Ovary (tissue), 3 donors: ENCODE measurements at regions not wholly inside any gene's neighbourhood (a gene's known extent, or its start where the extent isn't known, plus 50 kb on each side); places are given as distances from the start of the nearest gene placed in this dataset.

ENCODE experiments used
- EP300 ChIP-seq: sonication (generic); formaldehyde crosslinking; IDR thresholded peaks from one replicate; pipeline ENCODE4 v1.6.1; 2017; ENCODE audit warnings: antibody characterized with exemption
- POLR2A ChIP-seq: fragments of 450-650 bp; IDR thresholded peaks from one replicate; pipeline ENCODE4 v1.6.1; 2017; ENCODE audit warnings: antibody characterized with exemption, mild to moderate bottlenecking, moderate library complexity
- TF ChIP-seq, protein P1 (sequence below), 3 donors: fragments of 450-650 bp in 2 of 3; fragments of 200-600 bp in 1 of 3; IDR thresholded peaks; one replicate each; pipeline versions ENCODE4 v1.5.1 to v1.8.0; 2016 to 2022; ENCODE audit warnings: antibody characterized with exemption in 3 of 3, mild to moderate bottlenecking in 1 of 3
- donor health status: DM: no; HTN: no; CAD: no.

DNA sequence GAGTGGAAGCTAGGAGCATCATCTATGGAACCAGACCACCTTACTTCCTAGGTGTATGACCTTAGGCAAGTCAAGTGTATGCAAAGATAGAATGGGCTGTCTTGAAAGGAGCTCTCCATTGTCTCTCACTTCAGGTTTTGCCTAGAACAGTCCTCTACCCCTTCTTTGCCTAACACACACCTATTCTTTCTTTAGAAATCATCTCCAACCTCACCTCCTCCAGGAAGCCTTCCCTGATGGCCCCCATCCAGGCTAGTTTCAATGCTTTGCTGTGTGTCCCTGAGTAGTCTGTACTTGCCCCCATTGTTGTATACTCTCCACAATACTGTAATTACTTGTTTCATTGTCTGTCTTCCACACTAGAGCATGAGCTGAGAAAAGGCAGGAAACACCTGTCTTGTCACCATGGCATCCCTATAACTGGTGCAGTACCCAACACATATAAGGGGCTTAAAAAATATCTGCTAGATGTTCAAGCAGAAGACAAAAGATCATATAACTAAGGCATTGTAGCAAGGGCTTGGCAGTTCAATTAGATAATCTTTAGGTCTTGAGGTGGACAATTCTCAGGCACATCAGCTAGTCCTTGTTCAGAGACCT lies 83.0 kb downstream of the RRAGC start:
- TF ChIP-seq, protein P1, sequence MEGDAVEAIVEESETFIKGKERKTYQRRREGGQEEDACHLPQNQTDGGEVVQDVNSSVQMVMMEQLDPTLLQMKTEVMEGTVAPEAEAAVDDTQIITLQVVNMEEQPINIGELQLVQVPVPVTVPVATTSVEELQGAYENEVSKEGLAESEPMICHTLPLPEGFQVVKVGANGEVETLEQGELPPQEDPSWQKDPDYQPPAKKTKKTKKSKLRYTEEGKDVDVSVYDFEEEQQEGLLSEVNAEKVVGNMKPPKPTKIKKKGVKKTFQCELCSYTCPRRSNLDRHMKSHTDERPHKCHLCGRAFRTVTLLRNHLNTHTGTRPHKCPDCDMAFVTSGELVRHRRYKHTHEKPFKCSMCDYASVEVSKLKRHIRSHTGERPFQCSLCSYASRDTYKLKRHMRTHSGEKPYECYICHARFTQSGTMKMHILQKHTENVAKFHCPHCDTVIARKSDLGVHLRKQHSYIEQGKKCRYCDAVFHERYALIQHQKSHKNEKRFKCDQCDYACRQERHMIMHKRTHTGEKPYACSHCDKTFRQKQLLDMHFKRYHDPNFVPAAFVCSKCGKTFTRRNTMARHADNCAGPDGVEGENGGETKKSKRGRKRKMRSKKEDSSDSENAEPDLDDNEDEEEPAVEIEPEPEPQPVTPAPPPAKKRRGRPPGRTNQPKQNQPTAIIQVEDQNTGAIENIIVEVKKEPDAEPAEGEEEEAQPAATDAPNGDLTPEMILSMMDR (IDR thresholded peaks at IDR 0.05), result no peak
- TF ChIP-seq POLR2A (no peak), EP300 (no peak)
